Limb (tissue), 2 donors: ENCODE measurements at regions not wholly inside any gene's neighbourhood (a gene's known extent, or its start where the extent isn't known, plus 50 kb on each side); places are given as distances from the start of the nearest gene placed in this dataset.

ENCODE experiments used
- DNase-seq, 2 donors: peaks; one replicate each; pipeline ENCODE4 v3.0.0-alpha.2; 2016; ENCODE audit errors: extremely low spot score in 2 of 2

- no peak for DNase-seq
These were observed 86.3 kb upstream of the PRR5 start for GRCh38 chr22:44615602-44616180.

GRCh38 chr22:44615146-44615545, 86.9 kb upstream of the PRR5 start:
- no peak for DNase-seq

- DNase-seq: no peak
These were observed 88.8 kb upstream of the PRR5 start for GRCh38 chr22:44613196-44613595.

- DNase-seq: no peak
These were observed 90.0 kb upstream of the PRR5 start for GRCh38 chr22:44611880-44612496.

- no peak for DNase-seq
These were observed 91.9 kb upstream of the PRR5 start for GRCh38 chr22:44610071-44610470.

GRCh38 chr22:44609400-44609988, 92.5 kb upstream of the PRR5 start:
- DNase-seq: peak in 1 of 2 donors; percentile 30

- peak in 1 of 2 donors; percentile 46 for DNase-seq
These were observed 93.2 kb upstream of the PRR5 start for GRCh38 chr22:44608597-44609399.

- DNase-seq: no peak
These were observed 95.9 kb upstream of the PRR5 start for GRCh38 chr22:44606126-44606525.

GRCh38 chr22:44605486-44605885, 96.5 kb upstream of the PRR5 start:
- DNase-seq: no peak

GRCh38 chr22:44604991-44605390, 97.0 kb upstream of the PRR5 start:
- no peak for DNase-seq

GRCh38 chr22:44604455-44604854, 97.5 kb upstream of the PRR5 start:
- no peak for DNase-seq

GRCh38 chr22:44603767-44604166, 98.2 kb upstream of the PRR5 start:
- DNase-seq: no peak

- no peak for DNase-seq
These were observed 100.3 kb upstream of the PRR5 start for GRCh38 chr22:44601725-44602124.

GRCh38 chr22:44601189-44601588, 100.8 kb upstream of the PRR5 start:
- DNase-seq: no peak

- no peak for DNase-seq
These were observed 101.7 kb upstream of the PRR5 start for GRCh38 chr22:44600207-44600785.

- no peak for DNase-seq
These were observed 101.6 kb upstream of the RTL6 start for GRCh38 chr22:44599500-44600140.

- no peak for DNase-seq
These were observed 101.1 kb upstream of the RTL6 start for GRCh38 chr22:44599084-44599483.

GRCh38 chr22:44597616-44598015, 99.6 kb upstream of the RTL6 start:
- peak; percentile 83 to 89 for DNase-seq

- no peak for DNase-seq
These were observed 98.5 kb upstream of the RTL6 start for GRCh38 chr22:44596396-44597125.

GRCh38 chr22:44595841-44596341, 97.9 kb upstream of the RTL6 start:
- peak; percentile 44 to 76 for DNase-seq

GRCh38 chr22:44594951-44595350, 96.9 kb upstream of the RTL6 start:
- no peak for DNase-seq
